Stimulated activated CD4-positive, alpha-beta T cell treated with anti-CD3 and anti-CD28 coated beads, Interleukin-15, amount 100 ng/mL, for 24 hours (primary cell): ENCODE measurements at regions not wholly inside any gene's neighbourhood (a gene's known extent, or its start where the extent isn't known, plus 50 kb on each side); places are given as distances from the start of the nearest gene placed in this dataset.
"Not testable (repeated sequence)": the region's sequence is repeated elsewhere in the genome, so short reads cannot be mapped to it uniquely, and the experiment has no call there.

ENCODE experiments used
- DNase-seq: peaks from one replicate; pipeline ENCODE4 v3.0.0-alpha.2; 2020

DNA sequence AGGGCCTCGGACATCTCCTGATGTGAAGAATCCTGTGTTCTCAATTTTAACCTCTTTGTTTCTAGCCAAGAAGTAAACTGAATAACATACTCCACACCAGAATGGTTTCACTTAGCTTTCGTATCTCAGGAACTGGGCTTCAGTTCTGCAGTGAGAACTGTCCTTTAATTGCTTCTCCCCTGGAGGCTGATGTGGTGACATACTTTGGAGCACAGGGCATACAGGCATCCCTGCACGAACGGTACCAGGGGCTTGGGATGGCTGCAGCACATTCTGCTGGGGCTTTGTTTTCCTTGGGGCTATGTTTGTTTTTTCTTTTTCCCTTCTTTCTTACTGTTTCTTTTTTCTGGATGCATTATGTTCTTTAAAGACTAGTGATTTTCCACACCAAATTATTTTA lies 230.5 kb downstream of the TM9SF2 start:
- DNase-seq, result no peak

DNA sequence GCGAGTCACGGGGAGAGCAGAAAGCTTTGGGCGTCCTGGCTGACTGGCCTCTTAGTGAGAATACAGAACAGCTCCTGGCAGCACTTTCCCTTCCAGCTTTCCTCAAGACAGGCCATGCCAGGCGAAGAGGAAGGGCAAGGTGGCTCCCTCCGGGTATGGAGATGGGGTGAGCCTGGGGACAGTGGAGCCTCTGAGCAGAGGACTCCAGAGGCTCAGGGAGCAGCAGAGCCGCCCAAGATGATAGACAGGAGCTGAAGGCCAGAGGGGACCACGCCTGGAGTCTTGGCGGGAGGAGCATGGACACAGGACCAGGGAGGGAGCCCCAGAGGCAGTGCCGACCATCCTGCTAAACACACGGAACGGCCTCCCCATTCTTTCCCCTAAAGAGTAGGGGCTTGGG lies 229.1 kb downstream of the TM9SF2 start:
- no peak for DNase-seq

DNA sequence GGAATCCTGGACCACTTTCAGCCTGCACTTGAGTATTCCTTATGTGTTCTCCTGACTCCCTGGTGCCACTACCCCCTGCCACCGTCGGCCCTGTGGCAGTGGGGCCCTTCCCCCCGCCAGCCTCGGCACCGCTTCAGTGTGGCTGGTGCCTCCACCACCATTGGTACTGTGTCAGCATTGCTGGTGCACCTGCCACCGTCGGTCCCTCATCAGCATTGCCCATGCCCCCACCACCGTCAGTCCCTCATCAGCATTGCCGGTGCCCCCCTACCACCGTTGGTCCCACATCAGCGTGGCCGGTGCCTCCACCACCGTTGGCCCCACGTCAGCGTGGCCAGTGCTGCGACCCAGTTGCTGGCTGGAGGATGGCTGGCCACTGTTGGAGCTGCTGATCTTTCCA lies 228.5 kb downstream of the TM9SF2 start:
- no peak for DNase-seq

DNA sequence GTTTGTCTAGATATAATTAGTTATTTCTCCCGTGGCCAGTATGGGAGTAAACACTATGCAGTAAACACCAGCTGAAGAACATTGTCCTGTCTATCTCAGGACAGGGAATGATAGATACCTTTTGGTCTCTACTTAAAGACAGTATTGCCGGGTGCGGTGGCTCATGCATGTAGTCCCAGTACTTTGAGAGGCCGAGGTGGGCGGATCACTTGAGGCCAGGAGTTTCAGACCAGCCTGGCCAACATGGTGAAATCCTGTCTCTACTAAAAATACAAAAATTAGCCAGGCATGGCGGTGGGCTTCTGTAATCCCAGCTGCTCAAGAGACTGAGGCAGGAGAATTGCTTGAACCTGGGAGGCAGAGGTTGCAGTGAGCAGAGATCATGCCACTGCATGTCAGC lies 226.4 kb downstream of the TM9SF2 start:
- DNase-seq, result not testable (repeated sequence)

DNA sequence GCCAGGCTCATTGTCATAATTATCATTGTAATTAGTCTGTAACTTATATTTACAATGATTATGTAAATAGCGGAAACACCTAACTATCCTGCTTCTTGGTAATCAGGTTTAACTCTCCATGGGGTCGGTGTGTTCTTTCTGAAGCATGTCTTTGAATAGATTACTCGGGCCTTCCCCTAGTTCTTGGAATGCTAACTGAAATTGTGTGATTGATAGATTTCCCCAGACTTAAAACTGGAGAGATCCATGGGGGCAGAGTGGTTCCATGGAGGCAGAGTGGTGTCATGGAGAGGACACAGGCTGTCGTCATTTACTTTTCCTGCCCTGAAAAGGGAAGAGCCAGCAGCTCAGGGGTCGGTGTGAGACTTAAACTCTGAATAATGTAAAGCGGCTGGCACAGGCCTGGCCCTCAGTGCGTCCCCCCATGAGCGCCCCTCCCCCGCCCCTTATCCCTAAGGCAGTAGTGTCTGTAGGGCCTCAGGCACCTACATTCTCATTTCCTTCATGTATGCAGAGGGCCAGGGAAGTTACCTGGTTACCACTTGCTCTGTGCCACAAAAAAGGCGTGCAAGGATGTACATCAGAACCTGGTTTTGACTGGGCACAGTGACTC lies 225.1 kb downstream of the TM9SF2 start:
- DNase-seq, result no peak

DNA sequence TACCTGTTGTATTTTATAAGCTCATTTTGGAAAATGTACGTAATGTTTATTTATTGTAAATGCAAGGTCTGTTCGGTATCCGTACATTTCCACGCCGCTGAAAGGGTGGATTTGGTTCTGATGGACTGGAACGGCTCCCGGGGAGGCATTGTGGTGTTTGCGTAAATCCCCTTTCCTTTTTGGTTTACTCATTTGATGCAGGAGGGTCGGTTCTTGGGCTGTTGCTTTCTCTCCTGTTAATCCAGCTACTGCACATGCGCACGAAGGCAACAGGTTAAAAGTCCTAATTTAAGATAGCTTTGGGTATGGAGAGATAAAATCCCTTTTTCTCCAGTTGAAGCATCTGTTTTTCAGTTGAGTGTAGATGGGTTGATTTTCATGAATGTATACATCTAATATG lies 224.4 kb downstream of the TM9SF2 start:
- no peak for DNase-seq

DNA sequence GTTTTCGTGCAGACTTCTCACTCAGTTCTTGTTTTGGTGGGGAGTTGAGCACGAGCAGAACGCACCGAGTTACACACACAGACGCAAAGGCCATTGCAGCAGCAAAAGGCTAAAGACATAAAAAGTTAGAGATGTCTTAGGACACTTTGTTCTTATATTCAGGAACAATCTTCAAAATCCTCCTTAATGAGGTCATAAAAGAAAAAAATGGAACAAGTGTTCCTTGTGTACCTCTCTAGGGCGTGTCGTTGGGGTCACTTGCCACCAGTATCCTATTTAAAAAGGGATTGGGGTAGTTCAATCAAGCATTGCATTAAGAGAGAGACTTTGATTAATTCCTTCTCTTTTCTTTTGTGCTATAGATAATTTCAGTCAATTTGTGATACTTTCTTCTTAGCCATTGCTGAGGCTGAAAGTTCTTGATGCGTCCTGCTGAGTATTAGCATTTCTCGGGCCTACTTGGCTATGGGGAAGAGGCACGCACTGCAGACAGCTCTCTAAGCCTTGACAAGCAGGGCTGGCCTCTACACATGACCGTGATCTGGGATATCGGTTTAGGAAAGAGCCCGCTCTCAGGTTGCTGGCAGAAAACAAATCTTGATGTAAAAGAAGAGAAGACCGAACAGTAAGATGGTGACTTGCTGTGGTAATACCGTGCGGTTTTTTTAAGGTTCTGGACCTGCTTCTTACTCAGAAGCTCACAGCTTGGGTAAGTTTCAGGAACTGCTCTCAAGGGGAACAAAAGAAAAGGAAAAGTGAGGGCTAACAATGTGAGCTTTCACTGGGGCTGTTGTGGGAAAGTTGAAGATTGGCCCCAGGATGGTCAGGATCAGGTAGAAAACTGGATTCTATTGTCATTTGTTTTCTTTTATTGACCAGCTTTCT lies 223.6 kb downstream of the TM9SF2 start:
- DNase-seq, result no peak

DNA sequence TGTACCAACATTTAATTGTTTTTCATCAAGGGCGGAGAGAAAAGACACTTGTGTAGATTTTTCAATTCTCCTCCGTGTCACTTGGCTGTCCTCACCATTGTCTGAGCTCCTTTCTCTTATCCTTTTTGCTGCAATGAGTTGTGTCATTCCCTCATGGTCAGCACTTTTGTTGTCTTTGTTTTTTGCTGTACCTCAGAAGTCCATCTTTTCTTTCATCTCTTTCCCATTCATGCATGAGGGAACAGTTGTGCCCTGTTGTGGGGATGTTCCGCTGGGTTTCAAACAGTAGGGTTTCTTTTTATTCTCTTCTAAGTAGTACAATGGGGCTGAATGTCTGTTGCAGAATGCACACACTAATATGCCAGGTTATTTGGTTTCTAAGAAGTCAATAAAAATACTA lies 222.6 kb downstream of the TM9SF2 start:
- DNase-seq, result no peak

DNA sequence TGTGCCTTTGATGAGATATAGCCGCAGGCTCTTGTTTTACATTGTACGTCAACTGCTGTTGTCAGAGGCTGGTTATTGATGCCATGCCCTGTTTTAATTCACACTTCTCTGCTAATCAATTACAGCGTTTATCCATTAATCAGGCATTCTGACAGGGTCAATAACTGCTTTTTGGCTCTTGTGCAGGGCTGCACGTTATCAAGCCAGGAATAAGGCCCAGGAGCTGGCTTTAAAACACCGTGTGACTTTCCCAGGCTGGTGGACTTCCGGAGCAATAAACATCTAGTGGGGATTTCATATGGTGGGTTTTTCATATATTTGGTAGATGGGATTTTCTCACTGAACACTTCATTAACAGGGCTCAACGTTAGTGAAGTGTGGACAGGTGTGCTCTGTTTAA lies 221.7 kb downstream of the TM9SF2 start:
- no peak for DNase-seq

DNA sequence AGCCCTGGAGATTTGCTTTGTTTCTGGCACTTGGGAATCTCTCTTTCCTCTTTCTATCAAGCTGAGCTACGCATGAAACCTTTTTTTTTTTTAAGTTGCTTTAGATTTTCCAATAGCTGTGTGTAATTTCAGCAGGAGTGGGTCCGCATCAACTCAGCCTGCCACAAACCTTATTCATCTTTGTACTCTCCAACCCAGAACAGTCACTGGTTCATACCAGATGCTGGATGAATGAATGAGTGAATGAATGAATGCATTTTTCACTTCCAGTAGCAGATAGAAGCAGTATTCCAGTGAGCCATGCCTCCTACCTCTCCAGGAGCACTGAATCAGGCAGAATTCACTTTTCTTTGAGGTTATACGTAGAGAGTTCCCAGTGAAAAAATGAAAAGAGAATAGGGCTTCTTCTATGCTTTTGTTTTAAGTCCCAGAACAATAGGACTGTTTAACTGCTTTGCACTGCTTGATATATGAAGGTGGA lies 221.1 kb downstream of the TM9SF2 start:
- DNase-seq, result no peak

DNA sequence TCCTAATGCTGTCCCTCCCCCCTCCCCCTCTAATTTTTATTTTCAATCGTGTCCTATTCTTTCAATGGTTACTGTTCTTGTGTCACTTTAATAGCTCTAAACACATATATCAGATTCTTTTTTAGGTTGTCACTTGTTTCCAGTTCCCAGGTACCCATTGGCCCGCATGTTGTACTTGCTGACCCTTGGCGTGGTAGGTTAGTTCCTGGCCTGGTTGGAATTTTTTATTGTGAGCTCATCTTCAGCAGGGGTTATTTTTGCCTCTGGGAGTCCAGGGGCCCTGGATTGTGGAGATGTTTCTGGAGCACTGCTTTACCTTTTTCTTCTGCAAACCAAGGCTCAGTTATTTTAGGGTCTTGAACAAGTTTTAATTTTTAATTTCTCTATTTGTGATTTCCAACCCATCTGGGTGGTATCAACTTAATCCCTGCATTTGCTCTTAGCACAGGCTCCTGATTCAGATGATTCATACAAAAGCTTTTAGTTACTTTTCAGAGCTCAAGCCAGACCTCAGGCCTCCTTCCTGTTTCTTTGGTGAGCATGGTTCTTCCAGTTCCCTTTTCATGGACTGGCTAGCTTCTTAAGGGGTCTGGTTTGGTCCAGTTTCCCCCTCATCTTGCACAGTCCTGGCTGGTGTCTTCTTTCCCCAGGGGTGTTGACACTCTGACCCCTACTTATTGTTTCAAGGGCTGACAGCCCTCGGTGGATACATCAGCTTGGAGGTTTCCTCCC lies 220.5 kb downstream of the TM9SF2 start:
- DNase-seq, result no peak

DNA sequence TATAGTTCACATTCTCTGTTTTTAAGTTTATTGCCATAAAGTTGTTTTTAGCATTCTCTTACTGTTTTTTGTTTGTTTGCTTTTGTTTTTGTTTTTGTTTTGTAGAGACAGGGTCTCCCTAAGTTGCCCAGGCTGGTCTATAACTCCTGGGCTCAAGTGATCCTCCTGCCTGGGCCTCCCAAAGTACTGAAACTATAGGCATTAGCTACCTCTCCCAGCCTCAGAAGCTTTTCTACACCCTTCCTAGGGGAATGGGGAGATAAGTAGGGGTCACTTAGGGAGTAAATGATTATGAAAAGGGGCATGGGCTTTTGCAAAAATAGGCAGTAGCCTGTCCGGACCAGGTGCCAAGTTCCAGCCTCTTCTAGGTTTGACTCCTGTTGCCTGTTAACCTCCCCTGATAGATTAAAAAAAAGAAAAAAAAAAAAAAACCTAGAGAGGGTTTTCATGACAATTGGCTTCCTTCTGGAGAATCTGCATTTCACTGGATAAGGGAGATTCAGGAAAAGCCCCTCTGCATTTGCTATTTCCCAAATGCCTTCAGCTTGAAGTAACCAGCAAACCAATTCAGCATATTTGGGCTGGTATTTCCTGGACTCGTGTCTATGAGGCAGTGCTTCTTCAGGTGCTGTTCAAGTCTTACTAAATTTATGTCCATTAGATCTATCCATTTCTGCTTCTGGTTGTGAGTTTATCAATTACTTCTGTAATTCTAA lies 216.8 kb downstream of the TM9SF2 start:
- DNase-seq, result no peak

DNA sequence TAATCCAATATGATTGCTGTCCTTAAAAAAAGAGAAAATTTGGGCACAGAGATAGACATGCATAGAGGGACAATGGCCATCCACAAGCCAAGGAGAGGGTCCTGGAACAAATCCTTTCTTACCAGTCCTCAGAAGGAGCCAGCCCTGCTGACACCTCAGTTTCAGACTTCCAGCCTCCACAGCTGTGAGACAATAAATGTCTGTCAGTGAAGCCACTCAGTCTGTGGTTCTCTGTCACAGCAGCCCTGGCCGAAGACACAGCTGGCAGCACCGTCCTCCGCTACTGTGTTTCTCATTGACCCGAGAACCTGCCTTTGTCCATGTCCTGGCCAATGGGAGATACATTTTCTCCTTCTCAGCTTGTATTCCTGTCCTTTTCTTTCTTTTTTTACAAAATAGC lies 207.9 kb downstream of the TM9SF2 start:
- DNase-seq, result no peak

DNA sequence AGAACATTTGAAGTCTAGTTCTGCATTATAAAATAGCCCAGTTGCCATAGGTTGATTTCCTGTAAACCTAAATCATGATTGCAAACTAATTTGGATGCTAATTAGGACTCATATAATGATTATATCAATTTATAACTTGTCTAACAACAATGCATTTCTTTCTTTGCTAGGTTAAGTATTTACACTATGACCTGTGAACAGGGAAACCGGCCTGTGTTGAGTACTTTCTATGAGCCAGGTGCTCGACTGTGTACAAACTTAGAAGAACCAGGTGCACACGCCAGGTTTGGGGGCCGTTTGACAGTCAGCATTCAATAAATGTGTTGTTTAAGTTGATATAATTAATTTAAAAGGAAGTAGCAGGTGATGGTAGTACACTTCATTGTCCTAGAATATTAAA lies 203.1 kb downstream of the TM9SF2 start:
- DNase-seq, result no peak

DNA sequence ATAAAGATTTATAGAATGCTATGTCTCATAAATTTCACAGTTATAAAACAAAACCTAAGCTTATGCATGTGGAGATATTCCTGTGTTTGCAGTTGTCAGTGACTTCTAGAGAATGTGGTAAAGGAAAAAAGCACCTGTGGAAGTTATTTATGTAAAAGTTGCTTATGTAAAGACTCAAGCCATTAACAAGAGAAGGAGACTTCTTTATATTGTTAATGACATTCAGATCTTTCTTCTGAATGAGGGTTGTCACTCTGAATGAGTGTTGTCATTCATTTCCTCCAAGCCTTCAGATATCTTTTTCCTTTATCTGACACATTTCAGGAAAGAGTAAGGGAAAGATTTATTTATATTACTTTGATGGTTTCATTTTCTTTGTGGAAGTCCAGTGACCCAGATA lies 202.6 kb downstream of the TM9SF2 start:
- DNase-seq, result no peak

DNA sequence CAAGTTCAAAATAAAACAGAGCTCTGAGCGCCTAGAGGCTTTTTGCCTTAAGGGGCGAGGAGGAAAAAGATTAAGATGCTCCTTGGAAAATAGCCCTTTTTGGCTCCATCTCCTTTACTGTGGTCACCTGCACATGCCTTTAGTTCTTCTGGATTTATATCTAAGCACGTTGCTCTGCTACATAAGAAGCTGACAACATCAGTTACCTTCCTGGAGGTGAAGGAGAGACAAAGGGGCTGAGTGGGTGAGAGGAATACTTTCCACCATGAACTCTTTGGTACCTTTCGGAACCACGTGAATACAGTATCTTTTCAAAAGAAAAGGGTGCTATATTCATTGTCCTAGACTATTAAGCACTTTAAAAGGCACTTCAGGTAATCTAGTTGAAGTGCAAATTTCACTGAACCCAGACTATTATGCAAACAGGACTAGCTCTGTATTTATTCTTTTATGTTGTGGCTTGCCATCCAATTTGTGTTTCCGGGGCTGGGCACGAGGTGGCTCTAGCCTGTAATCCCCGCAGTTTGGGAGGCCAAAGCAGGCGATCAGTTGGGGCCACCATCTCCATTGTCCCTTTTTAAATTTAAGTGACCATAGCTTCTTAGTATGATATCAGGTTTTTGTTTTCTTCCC lies 201.5 kb downstream of the TM9SF2 start:
- no peak for DNase-seq

DNA sequence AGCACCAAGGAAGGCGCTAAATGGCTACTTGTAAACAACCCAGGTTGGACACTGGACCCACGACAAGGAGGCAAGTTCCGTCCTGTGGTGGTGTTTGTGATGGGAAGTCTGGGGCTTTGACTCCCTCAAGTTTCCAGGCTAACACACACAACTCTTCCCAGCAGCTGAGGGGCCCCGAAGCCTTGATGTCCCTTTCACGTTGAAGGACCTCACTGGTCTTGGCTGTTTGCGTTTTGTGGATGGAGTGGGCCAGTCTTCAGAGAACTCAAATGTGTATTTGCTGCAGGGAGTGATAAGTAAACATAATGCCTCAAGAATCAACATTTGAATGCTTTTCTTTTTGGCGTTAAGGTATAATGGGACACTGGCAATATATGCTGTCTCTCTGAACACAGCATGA lies 199.2 kb downstream of the TM9SF2 start:
- no peak for DNase-seq

DNA sequence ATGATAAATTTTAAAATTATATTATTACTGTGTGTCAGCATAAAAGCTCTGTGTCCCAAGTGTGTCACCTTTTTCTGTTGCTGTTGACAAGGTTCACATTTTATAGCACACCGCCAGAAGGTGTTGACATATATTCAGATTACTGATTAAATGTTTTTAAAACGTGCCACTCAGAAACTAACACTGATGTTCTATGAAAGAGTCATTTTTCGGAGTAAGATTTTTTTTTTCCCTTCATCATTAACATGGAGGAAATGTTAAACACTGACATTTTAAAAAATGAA lies 197.5 kb downstream of the TM9SF2 start:
- no peak for DNase-seq

DNA sequence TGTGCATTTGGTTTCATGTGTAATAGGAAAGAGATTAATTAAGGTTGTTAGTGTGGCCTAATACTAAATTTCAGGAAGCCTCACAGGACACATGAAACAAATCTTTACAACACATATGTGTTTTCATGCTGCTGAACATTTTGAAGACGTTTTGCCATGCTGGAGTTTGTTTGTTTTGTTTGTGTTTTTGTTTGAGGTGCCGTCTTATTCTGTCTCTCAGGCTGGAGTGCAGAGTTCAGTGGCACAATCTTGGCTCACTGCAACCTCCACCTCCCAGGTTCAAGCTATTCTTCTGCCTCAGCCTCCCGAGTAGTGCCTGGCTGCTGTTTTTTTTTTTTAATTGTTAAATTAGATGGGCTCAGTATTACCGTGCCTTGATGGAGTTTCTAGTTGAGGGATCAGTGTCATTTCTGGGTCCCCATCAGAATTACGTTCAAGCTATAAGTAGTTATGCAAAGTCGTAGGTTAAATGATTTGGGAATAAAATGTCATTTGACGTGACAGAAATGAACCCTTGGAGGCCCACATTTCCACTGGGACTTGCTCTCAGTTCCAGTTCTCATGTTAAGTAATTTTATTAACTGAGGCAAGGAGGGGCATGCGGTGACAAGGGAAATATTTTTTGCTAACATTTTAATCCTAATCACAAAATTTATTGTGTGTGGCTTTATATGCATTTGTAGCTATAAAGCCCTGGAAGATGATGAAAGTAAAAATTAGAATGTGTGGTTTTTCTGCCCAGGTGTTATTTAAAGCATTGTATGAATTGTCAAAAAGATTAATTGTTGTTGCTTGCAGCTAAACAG lies 196.9 kb downstream of the TM9SF2 start:
- DNase-seq, result no peak

DNA sequence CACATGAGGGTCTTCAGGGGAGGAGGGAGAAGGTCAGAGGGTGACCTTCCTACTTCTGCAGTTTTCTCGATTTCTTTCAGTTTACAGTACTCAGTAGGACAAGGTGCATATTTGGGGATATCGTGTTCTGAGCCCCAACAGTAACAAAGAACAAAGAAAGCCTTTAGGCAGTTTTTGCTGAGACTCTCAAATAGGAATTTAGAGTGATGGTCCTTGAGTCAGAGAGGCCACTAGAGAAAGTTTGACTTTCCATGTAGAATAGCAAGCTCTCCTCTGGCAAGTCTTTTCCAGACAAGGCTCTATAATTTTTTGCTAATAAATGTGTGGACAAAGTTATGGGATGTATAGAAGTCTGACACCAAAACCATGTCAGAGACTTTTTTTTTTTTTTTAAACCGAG lies 194.6 kb downstream of the TM9SF2 start:
- no peak for DNase-seq

DNA sequence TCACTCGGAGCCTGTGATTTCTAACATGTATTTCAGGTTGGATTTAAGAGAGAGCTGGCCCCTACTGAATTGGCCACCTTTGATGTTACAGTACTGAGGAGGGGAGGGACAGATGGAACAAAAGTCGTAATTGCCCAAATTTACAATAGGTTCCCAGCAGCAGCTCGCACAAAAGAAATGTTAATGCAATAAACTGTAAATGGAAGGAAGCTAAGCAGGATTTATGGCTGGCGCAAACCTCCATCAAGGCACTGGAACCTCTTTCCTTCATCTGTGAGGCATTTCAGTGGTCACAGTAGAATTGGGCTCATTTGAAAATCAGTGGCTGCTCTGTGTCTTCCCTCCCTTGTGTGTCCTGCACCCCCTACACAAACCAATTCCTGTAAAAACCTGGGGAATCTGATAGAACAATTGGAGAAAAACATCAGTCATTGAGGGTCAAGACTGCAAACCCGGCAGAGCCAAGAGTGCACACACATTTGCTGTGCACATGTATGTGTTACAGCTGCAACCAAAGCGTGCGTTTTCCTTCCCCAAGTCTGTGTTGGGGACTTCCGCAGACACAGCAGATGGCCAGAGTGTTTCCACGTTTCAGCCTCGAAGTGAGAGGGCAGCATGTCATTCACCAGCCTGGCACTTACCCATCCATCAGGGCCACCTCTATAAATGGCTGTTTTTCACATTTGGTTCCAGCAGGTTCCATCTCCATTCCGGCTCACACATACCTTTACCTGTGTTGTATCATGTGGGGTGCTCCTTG lies 192.8 kb downstream of the TM9SF2 start:
- DNase-seq, result no peak
